ENCODE measurements at regions not wholly inside any gene's neighbourhood (a gene's known extent, or its start where the extent isn't known, plus 50 kb on each side); places are given as distances from the start of the nearest gene placed in this dataset.

GRCh38 chr9:29740518-29740917 lies 2167.2 kb upstream of the C9orf72 start:
- Histone ChIP-seq H3K27ac (replicated peaks) (no peak overlapping the region), H3K36me3 (no peaks in the 10 kb centered on the region), H3K27me3 (ENCODE audit: low read depth) (no peaks in the 10 kb centered on the region), H3K9me3 (replicated peaks) (peaks cover 33% of the 10 kb centered on the region), H3K4me3 (no peak overlapping the region), H3K4me1 (no peaks in the 10 kb centered on the region)
- TF ChIP-seq, protein P1, sequence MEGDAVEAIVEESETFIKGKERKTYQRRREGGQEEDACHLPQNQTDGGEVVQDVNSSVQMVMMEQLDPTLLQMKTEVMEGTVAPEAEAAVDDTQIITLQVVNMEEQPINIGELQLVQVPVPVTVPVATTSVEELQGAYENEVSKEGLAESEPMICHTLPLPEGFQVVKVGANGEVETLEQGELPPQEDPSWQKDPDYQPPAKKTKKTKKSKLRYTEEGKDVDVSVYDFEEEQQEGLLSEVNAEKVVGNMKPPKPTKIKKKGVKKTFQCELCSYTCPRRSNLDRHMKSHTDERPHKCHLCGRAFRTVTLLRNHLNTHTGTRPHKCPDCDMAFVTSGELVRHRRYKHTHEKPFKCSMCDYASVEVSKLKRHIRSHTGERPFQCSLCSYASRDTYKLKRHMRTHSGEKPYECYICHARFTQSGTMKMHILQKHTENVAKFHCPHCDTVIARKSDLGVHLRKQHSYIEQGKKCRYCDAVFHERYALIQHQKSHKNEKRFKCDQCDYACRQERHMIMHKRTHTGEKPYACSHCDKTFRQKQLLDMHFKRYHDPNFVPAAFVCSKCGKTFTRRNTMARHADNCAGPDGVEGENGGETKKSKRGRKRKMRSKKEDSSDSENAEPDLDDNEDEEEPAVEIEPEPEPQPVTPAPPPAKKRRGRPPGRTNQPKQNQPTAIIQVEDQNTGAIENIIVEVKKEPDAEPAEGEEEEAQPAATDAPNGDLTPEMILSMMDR (IDR thresholded peaks at IDR 0.05; ENCODE audit: borderline replicate concordance): no peak
- DNase-seq: no peak
- intact Hi-C loops (cut with micrococcal nuclease): no loop called here

DNA sequence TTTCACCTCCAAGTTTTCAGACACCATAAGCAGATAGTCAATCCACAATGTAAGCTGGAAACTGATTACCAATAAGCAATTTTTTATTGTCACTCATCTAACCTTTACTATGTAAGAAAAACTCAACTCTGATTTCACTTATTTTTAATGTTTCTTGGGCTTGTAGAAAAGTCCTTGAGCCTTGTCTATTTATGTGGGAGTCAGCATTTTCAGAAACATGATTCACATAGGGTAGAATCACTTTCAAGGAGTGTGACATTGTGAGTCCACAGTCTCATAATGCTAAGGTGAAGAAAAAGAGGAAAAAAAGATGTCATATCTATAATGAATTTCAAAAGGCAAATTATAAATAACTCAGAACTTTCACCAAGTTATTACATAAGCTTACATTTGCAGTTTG lies 2167.9 kb upstream of the C9orf72 start:
- Histone ChIP-seq H3K27ac (replicated peaks) (no peak overlapping the region), H3K36me3 (no peaks in the 10 kb centered on the region), H3K4me3 (no peak overlapping the region), H3K4me1 (no peaks in the 10 kb centered on the region), H3K27me3 (ENCODE audit: low read depth) (no peaks in the 10 kb centered on the region), H3K9me3 (replicated peaks) (peaks cover 29% of the 10 kb centered on the region)
- TF ChIP-seq, protein P1 (IDR thresholded peaks at IDR 0.05; ENCODE audit: borderline replicate concordance): no peak
- no peak for DNase-seq
- intact Hi-C loops (cut with micrococcal nuclease): no loop called here

DNA sequence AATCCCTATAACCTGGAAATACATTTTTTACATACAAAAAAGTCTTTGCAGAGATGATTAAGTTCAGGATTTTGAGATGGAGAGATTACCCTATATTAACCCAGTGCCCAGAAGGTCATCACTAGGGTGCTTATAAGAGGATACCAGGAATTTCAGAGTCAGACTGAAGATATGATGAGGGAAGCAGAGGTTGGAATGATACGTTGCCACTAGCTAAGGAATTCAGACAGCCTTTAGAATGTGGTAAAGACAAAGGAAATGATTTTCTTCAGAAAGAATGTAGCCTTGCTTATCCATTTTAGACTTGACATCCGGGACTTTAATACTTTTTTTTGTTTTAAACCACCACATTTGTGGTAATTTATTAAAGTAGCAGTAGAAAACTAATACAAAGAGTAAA lies 2176.8 kb upstream of the C9orf72 start:
- DNase-seq: no peak
- Histone ChIP-seq H3K4me3 (no peak overlapping the region), H3K27me3 (ENCODE audit: low read depth) (no peaks in the 10 kb centered on the region), H3K4me1 (no peaks in the 10 kb centered on the region), H3K9me3 (replicated peaks) (no peaks in the 10 kb centered on the region), H3K36me3 (no peaks in the 10 kb centered on the region), H3K27ac (replicated peaks) (no peak overlapping the region)
- intact Hi-C loops (cut with micrococcal nuclease): no loop called here
- TF ChIP-seq, protein P1 (IDR thresholded peaks at IDR 0.05; ENCODE audit: borderline replicate concordance): no peak

DNA sequence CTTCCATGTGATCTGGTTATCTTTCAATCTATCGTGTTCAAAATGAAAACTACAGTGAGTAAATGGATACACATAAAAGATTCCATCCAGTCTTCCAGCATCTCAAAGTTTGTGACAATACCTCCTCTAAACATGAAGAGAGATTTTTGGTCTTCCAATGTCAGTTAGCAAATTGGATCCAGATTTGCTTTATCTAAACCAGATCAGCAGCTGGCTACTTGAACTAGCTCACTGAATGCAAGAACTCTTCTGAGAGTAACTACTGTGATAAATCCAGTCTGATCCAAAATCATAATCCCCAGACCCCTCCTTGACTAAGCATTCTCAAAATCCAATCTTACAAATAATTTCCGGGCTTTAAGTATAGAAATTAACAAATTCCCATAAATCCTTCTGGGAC lies 2177.9 kb upstream of the C9orf72 start:
- H3K36me3 ChIP-seq: no peaks in the 10 kb centered on the region
- intact Hi-C loops (cut with micrococcal nuclease): no loop called here
- peaks cover 3% of the 10 kb centered on the region for H3K9me3 ChIP-seq (replicated peaks)
- no peaks in the 10 kb centered on the region for H3K27me3 ChIP-seq (ENCODE audit: low read depth)
- no peak for DNase-seq
- TF ChIP-seq, protein P1 (IDR thresholded peaks at IDR 0.05; ENCODE audit: borderline replicate concordance): no peak
- no peaks in the 10 kb centered on the region for H3K4me1 ChIP-seq
- H3K27ac ChIP-seq (replicated peaks): no peak overlapping the region
- H3K4me3 ChIP-seq: no peak overlapping the region

- DNase-seq: no peak
- Histone ChIP-seq H3K9me3 (replicated peaks) (peaks cover 3% of the 10 kb centered on the region), H3K27me3 (ENCODE audit: low read depth) (no peaks in the 10 kb centered on the region), H3K4me1 (no peaks in the 10 kb centered on the region), H3K36me3 (no peaks in the 10 kb centered on the region), H3K4me3 (no peak overlapping the region), H3K27ac (replicated peaks) (no peak overlapping the region)
- TF ChIP-seq, protein P1 (IDR thresholded peaks at IDR 0.05; ENCODE audit: borderline replicate concordance): no peak
- intact Hi-C loops (cut with micrococcal nuclease): no loop called here
Measured at GRCh38 chr9:29753638-29754037, 2180.4 kb upstream of the C9orf72 start.

- Histone ChIP-seq H3K9me3 (replicated peaks) (peaks cover 31% of the 10 kb centered on the region), H3K27me3 (ENCODE audit: low read depth) (no peaks in the 10 kb centered on the region), H3K36me3 (no peaks in the 10 kb centered on the region), H3K4me3 (no peak overlapping the region), H3K4me1 (no peaks in the 10 kb centered on the region), H3K27ac (replicated peaks) (no peak overlapping the region)
- TF ChIP-seq, protein P1 (IDR thresholded peaks at IDR 0.05; ENCODE audit: borderline replicate concordance): no peak
- DNase-seq: no peak
- intact Hi-C loops (cut with micrococcal nuclease): no loop called here
Measured at GRCh38 chr9:29769019-29769418, 2195.7 kb upstream of the C9orf72 start.

All from left ventricle myocardium inferior (tissue), 1 donor.